K562 (cell line): ENCODE measurements at regions not wholly inside any gene's neighbourhood (a gene's known extent, or its start where the extent isn't known, plus 50 kb on each side); places are given as distances from the start of the nearest gene placed in this dataset.

Source experiments
- ATAC-seq: fragments of 200-7000 bp; cut with Tn5 transposase; 3 replicates; pipeline ENCODE4 v1.9.1; 2020; ENCODE audit warnings: moderate library complexity
- BruUV-seq: library from RNA; stranded (reverse); fragments of 400-500 nt; replicated peaks from 2 replicates; lab custom pipeline; 2021; lab: Mats Ljungman, UMichigan
- CTCF ChIA-PET: fragments of 300-600 bp; formaldehyde crosslinking; extraction: SDS; loops from one replicate; lab custom pipeline; 2021; ENCODE audit warnings: low intra/inter-chr PET ratio; lab: Yijun Ruan, JAX
- POLR2A ChIA-PET: fragments of 300-600, 350-650 bp; sonication (Branson Sonifier 250); formaldehyde crosslinking; extraction: SDS; loops from one replicate; lab custom pipeline; 2021; ENCODE audit warnings: antibody characterized with exemption, inconsistent platforms; lab: Yijun Ruan, JAX
- DNase-seq, 4 experiments: peaks; one replicate each; pipeline versions ENCODE4 v3.0.0 to v3.0.0-alpha.2; 2011 to 2018; ENCODE audit warnings: low spot score in 3 of 4, mixed read lengths in 3 of 4; ENCODE audit errors: extremely low read depth in 1 of 4
- FAIRE-seq: peaks from 2 replicates; lab custom pipeline; 2011; peaks lifted over from hg19 to GRCh38; lab: Jason Lieb, UNC
- H2AFZ ChIP-seq: 2 replicates; pipeline ENCODE4 v1.6.0; 2011; ENCODE audit warnings: low read depth, low read length, control low read depth, inconsistent platforms
- H3K27ac ChIP-seq: fragments of 200-600 bp; 3 replicates; pipeline ENCODE4 v1.8.0; 2011; ENCODE audit warnings: low read depth, mild to moderate bottlenecking, control low read depth, inconsistent platforms, low read length, moderate library complexity, mixed read lengths; ENCODE audit errors: extremely low read depth
- H3K27me3 ChIP-seq, 2 experiments: fragments of 300-600 bp in 1 of 2; 2 replicates in 1 of 2; 3 replicates in 1 of 2; pipeline versions ENCODE4 v1.6.0 to v1.8.0; 2011; ENCODE audit warnings: inconsistent platforms in 2 of 2, low read length in 2 of 2, mild to moderate bottlenecking in 1 of 2, mixed read lengths in 1 of 2, moderate library complexity in 1 of 2; ENCODE audit not compliant: control insufficient read depth in 2 of 2, insufficient read depth in 2 of 2
- H3K36me3 ChIP-seq: fragments of 300-600 bp; 3 replicates; pipeline ENCODE4 v1.8.0; 2011; ENCODE audit warnings: mild to moderate bottlenecking, low read length, inconsistent platforms; ENCODE audit not compliant: control insufficient read depth, insufficient read depth
- H3K4me1 ChIP-seq, 2 experiments: fragments of 200-600 bp in 1 of 2; replicated peaks in 1 of 2; 2 replicates in 1 of 2; 3 replicates in 1 of 2; pipeline versions ENCODE4 v1.5.1 to v1.8.0; 2011; ENCODE audit warnings: inconsistent platforms in 2 of 2, low read length in 2 of 2, mild to moderate bottlenecking in 1 of 2, mixed read lengths in 1 of 2, moderate library complexity in 1 of 2; ENCODE audit not compliant: control insufficient read depth in 2 of 2, insufficient read depth in 2 of 2
- H3K4me2 ChIP-seq: 2 replicates; pipeline ENCODE4 v1.6.1; 2011; ENCODE audit warnings: low read length, control low read depth, inconsistent platforms, mixed read lengths; ENCODE audit not compliant: insufficient read depth
- H3K4me3 ChIP-seq: fragments of 200-600 bp; sonication (generic), shearing (Covaris generic); 2 replicates; pipeline ENCODE4 v1.5.1; 2016; ENCODE audit warnings: control low read depth, inconsistent platforms
- H3K79me2 ChIP-seq: fragments of 200-600 bp; 3 replicates; pipeline ENCODE4 v1.8.0; 2011; ENCODE audit warnings: low read length, inconsistent platforms; ENCODE audit not compliant: control insufficient read depth, insufficient read depth
- H3K9ac ChIP-seq, 2 experiments: 2 replicates each; pipeline versions ENCODE4 v1.6.0 to v1.6.1; 2011; ENCODE audit warnings: low read depth in 2 of 2, low read length in 2 of 2, control low read depth in 1 of 2, inconsistent platforms in 1 of 2, mild to moderate bottlenecking in 1 of 2, mixed read lengths in 1 of 2; ENCODE audit not compliant: insufficient read depth in 1 of 2
- H3K9me1 ChIP-seq: one replicate; pipeline ENCODE4 v1.6.0; 2011; ENCODE audit warnings: inconsistent platforms, mild to moderate bottlenecking, low read length, moderate library complexity; ENCODE audit not compliant: control insufficient read depth, insufficient read depth
- H3K9me3 ChIP-seq: replicated peaks from 2 replicates; pipeline ENCODE4 v1.5.1; 2011; ENCODE audit warnings: low read depth, low read length, inconsistent platforms; ENCODE audit not compliant: control insufficient read depth, insufficient read depth
- H4K20me1 ChIP-seq: replicated peaks from 2 replicates; pipeline ENCODE4 v1.6.1; 2011; ENCODE audit warnings: low read length, inconsistent platforms, mixed read lengths; ENCODE audit not compliant: control insufficient read depth, insufficient read depth
- CC2D1A ChIP-seq: fragments of 450-650 bp; IDR thresholded peaks from 2 replicates; pipeline ENCODE4 v1.6.1; 2017; ENCODE audit warnings: mild to moderate bottlenecking
- KAT8 ChIP-seq: fragments of 450-650 bp; IDR thresholded peaks from 2 replicates; pipeline ENCODE4 v1.6.1; 2016; ENCODE audit warnings: low read depth, mild to moderate bottlenecking
- MECOM ChIP-seq: fragments of 250-450 bp; sonication (Bioruptor Pico); IDR thresholded peaks from 2 replicates; pipeline ENCODE4 v1.8.0; 2022; ENCODE audit warnings: inconsistent platforms
- RBM34 ChIP-seq: fragments of 200-400 bp; formaldehyde crosslinking; IDR thresholded peaks from 2 replicates; pipeline ENCODE4 v1.6.1; 2018; ENCODE audit warnings: low read length, borderline replicate concordance; ENCODE audit not compliant: insufficient read depth
- SRSF7 ChIP-seq: fragments of 200-400 bp; formaldehyde crosslinking; optimal IDR thresholded peaks from 2 replicates; pipeline ENCODE3; 2017; ENCODE audit warnings: mild to moderate bottlenecking, low read depth, low read length
- TAF1 ChIP-seq: IDR thresholded peaks from 2 replicates; pipeline ENCODE4 v1.6.1; 2011; ENCODE audit warnings: mild to moderate bottlenecking, low read length, moderate library complexity; ENCODE audit not compliant: insufficient read depth, control insufficient read depth, severe bottlenecking; ENCODE audit errors: extremely low read depth
- ZNF217 ChIP-seq: sonication (generic); formaldehyde crosslinking; IDR thresholded peaks from 2 replicates; pipeline ENCODE4 v1.8.0; 2022; ENCODE audit warnings: mild to moderate bottlenecking, missing genetic modification reagents
- ZNF3 ChIP-seq: fragments of 250-450 bp; sonication (Bioruptor Pico); IDR thresholded peaks from 2 replicates; pipeline ENCODE4 v1.5.0; 2021; ENCODE audit warnings: mild to moderate bottlenecking, moderate library complexity
- ZNF431 ChIP-seq: sonication (generic); formaldehyde crosslinking; IDR thresholded peaks from 2 replicates; pipeline ENCODE4 v1.8.0; 2022; ENCODE audit warnings: mild to moderate bottlenecking, missing genetic modification reagents
- WGBS: fragments of 100-300 bp; shearing (Covaris generic); methylation state at CpG from one replicate; pipeline ENCODE4 v1.1.6; 2016; ENCODE audit warnings: low coverage, mixed read lengths; ENCODE audit not compliant: insufficient coverage; ENCODE audit errors: missing lambda C conversion rate; 5-methylcytosine and 5-hydroxymethylcytosine counted together
- in situ Hi-C: fragments of 300-500 bp; cut with MboI; formaldehyde crosslinking; loops from 4 replicates; pipeline ENCODE4 v1.15.0; 2018; ENCODE audit warnings: inconsistent platforms, mixed read lengths
- intact Hi-C: fragments of 100-400 bp; cut with micrococcal nuclease; formaldehyde crosslinking; loops from 2 replicates; pipeline ENCODE4 v1.14.2; 2022
- TF ChIP-seq, protein P1 (sequence below): fragments of 450-650 bp; formaldehyde crosslinking; IDR thresholded peaks from 2 replicates; pipeline ENCODE4 v1.4.0; 2022; ENCODE audit warnings: missing genetic modification characterization
- TF ChIP-seq, protein P2 (sequence below), 2 experiments: fragments of 450-650 bp in 1 of 2; sonication (generic) in 1 of 2; formaldehyde crosslinking; conservative IDR thresholded peaks; 2 replicates each; pipeline versions ENCODE4 v1.4.0 to v1.8.1; 2020 to 2022; ENCODE audit warnings: mild to moderate bottlenecking in 1 of 2, missing genetic modification reagents in 1 of 2

DNA sequence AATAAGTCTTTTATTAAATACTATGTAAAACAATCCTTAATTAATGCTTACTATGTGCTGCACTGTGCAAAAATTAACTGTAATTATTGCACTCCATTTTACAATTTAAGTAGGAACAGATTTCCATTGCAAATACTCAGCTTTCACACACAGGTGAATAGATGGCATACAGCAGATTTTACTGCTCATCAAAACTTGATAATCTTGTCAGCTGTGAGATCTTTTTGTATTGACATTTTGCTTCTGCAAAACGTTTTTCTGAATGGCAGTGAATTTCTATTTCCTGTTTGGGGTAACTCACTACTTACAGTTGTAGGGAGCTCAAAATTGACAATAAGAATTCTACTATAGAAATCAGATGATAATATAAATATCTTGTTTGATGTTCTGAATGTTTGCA is 220.0 kb upstream of the MAGI2 start:
- H3K4me2 ChIP-seq = no peak overlapping the region
- H3K9me1 ChIP-seq = no peaks in the 10 kb centered on the region
- no peaks in the 10 kb centered on the region for H3K4me1 ChIP-seq
- ChIA-PET POLR2A (no interaction called here), CTCF (no interaction called here)
- no TSS peak for BruUV-seq
- no peaks in the 10 kb centered on the region for H3K36me3 ChIP-seq
- intact Hi-C loops = no loop called here
- in situ Hi-C loops = loop anchor here (5.0 kb wide), 1 partner anchor 464 kb away; no protein-coding TSS in a partner anchor
- TF ChIP-seq TAF1 (no peak), ZNF3 (CRISPR knock-in tag) (no peak), KAT8 (no peak), MECOM (CRISPR knock-in tag) (no peak), RBM34 (no peak), ZNF217 (CRISPR knock-in tag) (no peak), CC2D1A (no peak), ZNF431 (no peak), SRSF7 (no peak)
- TF ChIP-seq, protein P1, sequence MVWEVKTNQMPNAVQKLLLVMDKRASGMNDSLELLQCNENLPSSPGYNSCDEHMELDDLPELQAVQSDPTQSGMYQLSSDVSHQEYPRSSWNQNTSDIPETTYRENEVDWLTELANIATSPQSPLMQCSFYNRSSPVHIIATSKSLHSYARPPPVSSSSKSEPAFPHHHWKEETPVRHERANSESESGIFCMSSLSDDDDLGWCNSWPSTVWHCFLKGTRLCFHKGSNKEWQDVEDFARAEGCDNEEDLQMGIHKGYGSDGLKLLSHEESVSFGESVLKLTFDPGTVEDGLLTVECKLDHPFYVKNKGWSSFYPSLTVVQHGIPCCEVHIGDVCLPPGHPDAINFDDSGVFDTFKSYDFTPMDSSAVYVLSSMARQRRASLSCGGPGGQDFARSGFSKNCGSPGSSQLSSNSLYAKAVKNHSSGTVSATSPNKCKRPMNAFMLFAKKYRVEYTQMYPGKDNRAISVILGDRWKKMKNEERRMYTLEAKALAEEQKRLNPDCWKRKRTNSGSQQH = no peak
- TF ChIP-seq, protein P2, sequence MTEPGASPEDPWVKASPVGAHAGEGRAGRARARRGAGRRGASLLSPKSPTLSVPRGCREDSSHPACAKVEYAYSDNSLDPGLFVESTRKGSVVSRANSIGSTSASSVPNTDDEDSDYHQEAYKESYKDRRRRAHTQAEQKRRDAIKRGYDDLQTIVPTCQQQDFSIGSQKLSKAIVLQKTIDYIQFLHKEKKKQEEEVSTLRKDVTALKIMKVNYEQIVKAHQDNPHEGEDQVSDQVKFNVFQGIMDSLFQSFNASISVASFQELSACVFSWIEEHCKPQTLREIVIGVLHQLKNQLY (CRISPR knock-in tag; conservative IDR thresholded peaks at IDR 0.05) = no peak
- H2AFZ ChIP-seq = no peak overlapping the region
- FAIRE-seq (no peak), DNase-seq (no peak), ATAC-seq (no peak)
- no peak overlapping the region for H3K9ac ChIP-seq
- no peaks in the 10 kb centered on the region for H3K79me2 ChIP-seq
- no peaks in the 10 kb centered on the region for H3K9me3 ChIP-seq
- no peaks in the 10 kb centered on the region for H3K27me3 ChIP-seq
- no peaks in the 10 kb centered on the region for H4K20me1 ChIP-seq
- no peak overlapping the region for H3K27ac ChIP-seq
- no peak overlapping the region for H3K4me3 ChIP-seq
- WGBS = 0% methylated on average over 1 of the region's 1 CpG
